GM12878 (cell line): ENCODE measurements at regions not wholly inside any gene's neighbourhood (a gene's known extent, or its start where the extent isn't known, plus 50 kb on each side); places are given as distances from the start of the nearest gene placed in this dataset.

Experiments
- ATF2 ChIP-seq: IDR thresholded peaks from 2 replicates; pipeline ENCODE4 v1.6.1; 2012; ENCODE audit warnings: low read length, inconsistent platforms
- CBX5 ChIP-seq: sonication (generic); IDR thresholded peaks from 2 replicates; pipeline ENCODE4 v1.6.1; 2016; ENCODE audit warnings: low read depth, moderate library complexity, mild to moderate bottlenecking, inconsistent platforms
- CEBPB ChIP-seq, 2 experiments: fragments of 150-350 bp in 1 of 2; IDR thresholded peaks; 2 replicates each; pipeline ENCODE4 v1.6.1; 2012 to 2014; ENCODE audit warnings: low read depth in 2 of 2, low read length in 2 of 2, borderline replicate concordance in 1 of 2, inconsistent platforms in 1 of 2
- EED ChIP-seq: sonication (generic); IDR thresholded peaks from 2 replicates; pipeline ENCODE4 v1.6.1; 2016; ENCODE audit warnings: antibody characterized with exemption, low read depth
- ETV6 ChIP-seq, 2 experiments: fragments of 450-650 bp in 1 of 2; IDR thresholded peaks in 1 of 2; conservative IDR thresholded peaks in 1 of 2; 2 replicates each; pipeline ENCODE4 v1.6.1; 2014; ENCODE audit warnings: antibody characterized with exemption in 1 of 2, borderline replicate concordance in 1 of 2, low read depth in 1 of 2, mild to moderate bottlenecking in 1 of 2, moderate library complexity in 1 of 2
- KAT2A ChIP-seq: conservative IDR thresholded peaks from 2 replicates; pipeline ENCODE4 v1.6.1; 2011; ENCODE audit warnings: low read depth, low read length; ENCODE audit not compliant: control insufficient read depth
- MAX ChIP-seq: IDR thresholded peaks from 2 replicates; pipeline ENCODE4 v1.6.1; 2012; ENCODE audit warnings: low read depth, low read length, improper control_type of control experiment
- MLLT1 ChIP-seq: fragments of 450-650 bp; IDR thresholded peaks from 2 replicates; pipeline ENCODE4 v1.6.1; 2016; ENCODE audit warnings: mild to moderate bottlenecking
- PAX5 ChIP-seq: IDR thresholded peaks from 2 replicates; pipeline ENCODE4 v1.6.1; 2011; ENCODE audit warnings: low read depth, low read length, borderline replicate concordance
- PML ChIP-seq: IDR thresholded peaks from 2 replicates; pipeline ENCODE4 v1.6.1; 2012; ENCODE audit warnings: low read length, inconsistent platforms
- POU2F2 ChIP-seq: IDR thresholded peaks from 3 replicates; pipeline ENCODE4 v1.6.1; 2011; ENCODE audit warnings: low read depth, mild to moderate bottlenecking, low read length, borderline replicate concordance
- RAD21 ChIP-seq: IDR thresholded peaks from 2 replicates; pipeline ENCODE4 v1.6.1; 2011; ENCODE audit warnings: mild to moderate bottlenecking, low read depth, low read length, moderate library complexity; ENCODE audit not compliant: insufficient read depth
- RAD51 ChIP-seq: fragments of 450-650 bp; IDR thresholded peaks from 2 replicates; pipeline ENCODE4 v1.6.1; 2016; ENCODE audit warnings: moderate library complexity, mild to moderate bottlenecking, inconsistent platforms
- RCOR1 ChIP-seq: conservative IDR thresholded peaks from 2 replicates; pipeline ENCODE4 v1.6.1; 2012; ENCODE audit warnings: low read depth, low read length, improper control_type of control experiment
- REST ChIP-seq: IDR thresholded peaks from 2 replicates; pipeline ENCODE4 v1.6.1; 2012; ENCODE audit warnings: mild to moderate bottlenecking, low read depth, low read length
- SMAD5 ChIP-seq: IDR thresholded peaks from 2 replicates; pipeline ENCODE4 v1.6.1; 2016; ENCODE audit warnings: antibody characterized with exemption, low read depth
- SMC3 ChIP-seq: IDR thresholded peaks from 2 replicates; pipeline ENCODE4 v1.6.1; 2011; ENCODE audit warnings: low read length, improper control_type of control experiment, borderline replicate concordance
- SP1 ChIP-seq: IDR thresholded peaks from one replicate; pipeline ENCODE4 v1.6.1; 2011; ENCODE audit warnings: low read depth, low read length
- SRF ChIP-seq, 2 experiments: IDR thresholded peaks; 2 replicates each; pipeline ENCODE4 v1.6.1; 2011; ENCODE audit warnings: low read depth in 2 of 2, low read length in 2 of 2, mild to moderate bottlenecking in 1 of 2, moderate library complexity in 1 of 2
- STAT3 ChIP-seq: IDR thresholded peaks from 2 replicates; pipeline ENCODE4 v1.6.1; 2011; ENCODE audit warnings: low read depth, low read length, improper control_type of control experiment
- SUPT20H ChIP-seq: IDR thresholded peaks from 2 replicates; pipeline ENCODE4 v1.6.1; 2011; ENCODE audit warnings: low read depth, mild to moderate bottlenecking, low read length, moderate library complexity, borderline replicate concordance; ENCODE audit not compliant: control insufficient read depth
- TCF12 ChIP-seq: IDR thresholded peaks from 2 replicates; pipeline ENCODE4 v1.6.1; 2011; ENCODE audit warnings: low read depth, mild to moderate bottlenecking, low read length
- YBX1 ChIP-seq: fragments of 450-650 bp; IDR thresholded peaks from 2 replicates; pipeline ENCODE4 v1.6.1; 2016; ENCODE audit warnings: antibody characterized with exemption
- YY1 ChIP-seq: IDR thresholded peaks from 2 replicates; pipeline ENCODE4 v1.6.1; 2011; ENCODE audit warnings: low read depth, mild to moderate bottlenecking, low read length
- ZNF622 ChIP-seq: fragments of 450-650 bp; IDR thresholded peaks from 2 replicates; pipeline ENCODE4 v1.6.1; 2017; ENCODE audit warnings: mild to moderate bottlenecking, inconsistent platforms

GRCh38 chr22:34414467-34415440 is 494.5 kb upstream of the LARGE1 start (continued):
- TF ChIP-seq ZNF622: no peak
- no peak for TF ChIP-seq SMAD5
- no peak for TF ChIP-seq SUPT20H
- no peak for TF ChIP-seq PML
- peak; percentile 95 for TF ChIP-seq RAD21
- no peak for TF ChIP-seq ETV6 (conservative IDR thresholded peaks at IDR 0.05 in 1 of 2, IDR thresholded peaks at IDR 0.05 in 1 of 2; ENCODE audit: borderline replicate concordance in 1 of 2, low read depth in 1 of 2)
- TF ChIP-seq RAD51: no peak
- no peak for TF ChIP-seq ATF2
- no peak for TF ChIP-seq CEBPB (IDR thresholded peaks at IDR 0.05; ENCODE audit: borderline replicate concordance in 1 of 2, low read depth in 2 of 2, low read length in 2 of 2)
- no peak for TF ChIP-seq SP1
- TF ChIP-seq PAX5: no peak
- TF ChIP-seq KAT2A: no peak
- no peak for TF ChIP-seq TCF12
- no peak for TF ChIP-seq CBX5
- no peak for TF ChIP-seq YBX1
- peak; percentile 67; the same call in 1 of the 3 replicates for TF ChIP-seq POU2F2
- TF ChIP-seq SMC3: peak; percentile 96
- no peak for TF ChIP-seq STAT3
- TF ChIP-seq RCOR1: no peak
- no peak for TF ChIP-seq SRF (IDR thresholded peaks at IDR 0.05; ENCODE audit: low read depth in 2 of 2, low read length in 2 of 2)
- TF ChIP-seq MLLT1: no peak
- peak; percentile 85 for TF ChIP-seq YY1
- peak; percentile 99 for TF ChIP-seq REST
- TF ChIP-seq MAX: peak; percentile 52; the same call in 1 of the 2 replicates
- no peak for TF ChIP-seq EED
